NK-92 (cell line): ENCODE measurements at regions not wholly inside any gene's neighbourhood (a gene's known extent, or its start where the extent isn't known, plus 50 kb on each side); places are given as distances from the start of the nearest gene placed in this dataset.
"Not testable (repeated sequence)": the region's sequence is repeated elsewhere in the genome, so short reads cannot be mapped to it uniquely, and the experiment has no call there.

Experiments
- DNase-seq: peaks from one replicate; lab custom pipeline; 2025; ENCODE audit not compliant: unreplicated experiment; lab: John Stamatoyannopoulos, UW

GRCh38 chr1:230493264-230493663, 67.1 kb upstream of the PGBD5 start:
- no peak for DNase-seq

- no peak for DNase-seq
These were observed 64.3 kb upstream of the PGBD5 start for GRCh38 chr1:230490436-230490835.

GRCh38 chr1:230487773-230488428, 61.8 kb upstream of the PGBD5 start:
- DNase-seq, result no peak

GRCh38 chr1:230476622-230477003, 50.5 kb upstream of the PGBD5 start:
- DNase-seq, result no peak

- not testable (repeated sequence) for DNase-seq
These were observed 49.9 kb upstream of the PGBD5 start for GRCh38 chr1:230475856-230476621.
